MM.1S (cell line): ENCODE measurements at regions not wholly inside any gene's neighbourhood (a gene's known extent, or its start where the extent isn't known, plus 50 kb on each side); places are given as distances from the start of the nearest gene placed in this dataset.

Experiments used
- DNase-seq: peaks from one replicate; pipeline ENCODE4 v3.0.0-alpha.2; 2015
- H2AFZ ChIP-seq: fragments of 300-600 bp; sonication (generic); 2 replicates; pipeline ENCODE4 v1.6.0; 2016; ENCODE audit warnings: antibody characterized with exemption, low read length
- H3F3A ChIP-seq: fragments of 300-600 bp; sonication (generic); 2 replicates; pipeline ENCODE4 v1.6.1; 2016; ENCODE audit warnings: mild to moderate bottlenecking, antibody characterized with exemption, low read length, moderate library complexity, mixed read lengths; ENCODE audit not compliant: insufficient read depth
- H3K27ac ChIP-seq: fragments of 300-600 bp; sonication (generic); 2 replicates; pipeline ENCODE4 v1.5.1; 2016; ENCODE audit warnings: mild to moderate bottlenecking, low read length
- H3K27me3 ChIP-seq: fragments of 300-600 bp; sonication (generic); replicated peaks from 2 replicates; pipeline ENCODE4 v1.6.0; 2016; ENCODE audit warnings: low read length; ENCODE audit not compliant: insufficient read depth
- H3K36me3 ChIP-seq: fragments of 300-600 bp; sonication (generic); replicated peaks from 2 replicates; pipeline ENCODE4 v1.6.1; 2016; ENCODE audit warnings: mild to moderate bottlenecking, low read length, mixed read lengths; ENCODE audit not compliant: insufficient read depth
- H3K4me1 ChIP-seq: fragments of 300-600 bp; sonication (generic); 2 replicates; pipeline ENCODE4 v1.6.1; 2016; ENCODE audit warnings: low read length, mixed read lengths
- H3K4me2 ChIP-seq: fragments of 300-600 bp; sonication (generic); 2 replicates; pipeline ENCODE4 v1.6.0; 2016; ENCODE audit warnings: low read depth, low read length
- H3K4me3 ChIP-seq: fragments of 300-600 bp; sonication (generic); 2 replicates; pipeline ENCODE4 v1.5.1; 2016; ENCODE audit warnings: low read length, mixed read lengths
- H3K79me2 ChIP-seq: fragments of 300-600 bp; sonication (generic); 2 replicates; pipeline ENCODE4 v1.6.1; 2016; ENCODE audit warnings: mixed run types, low read length, mixed read lengths
- H3K9ac ChIP-seq: fragments of 300-600 bp; sonication (generic); 2 replicates; pipeline ENCODE4 v1.6.1; 2016; ENCODE audit warnings: low read length, mixed read lengths
- H3K9me2 ChIP-seq: fragments of 300-600 bp; sonication (generic); replicated peaks from 2 replicates; pipeline ENCODE4 v1.6.1; 2016; ENCODE audit warnings: mild to moderate bottlenecking, low read length, mixed read lengths; ENCODE audit not compliant: insufficient read depth
- H3K9me3 ChIP-seq: fragments of 300-600 bp; sonication (generic); replicated peaks from 2 replicates; pipeline ENCODE4 v1.6.1; 2016; ENCODE audit warnings: mild to moderate bottlenecking, low read length, mixed read lengths; ENCODE audit not compliant: insufficient read depth
- H4K20me1 ChIP-seq: fragments of 300-600 bp; sonication (generic); 2 replicates; pipeline ENCODE4 v1.6.1; 2016; ENCODE audit warnings: mild to moderate bottlenecking, low read length, moderate library complexity, mixed read lengths; ENCODE audit not compliant: insufficient read depth
- EZH2 ChIP-seq: fragments of 300-600 bp; sonication (generic); optimal IDR thresholded peaks from 2 replicates; pipeline ENCODE3; 2017; ENCODE audit warnings: low read depth, mild to moderate bottlenecking, antibody characterized with exemption, low read length, mixed read lengths
- EZH2phosphoT487 ChIP-seq: fragments of 300-600 bp; sonication (generic); IDR thresholded peaks from 2 replicates; pipeline ENCODE4 v1.6.1; 2018; ENCODE audit warnings: antibody characterized with exemption, low read length
- TF ChIP-seq, protein P1 (sequence below): fragments of 300-600 bp; sonication (generic); IDR thresholded peaks from 2 replicates; pipeline ENCODE4 v1.5.1; 2016; ENCODE audit warnings: antibody characterized with exemption, low read length, mixed read lengths

DNA sequence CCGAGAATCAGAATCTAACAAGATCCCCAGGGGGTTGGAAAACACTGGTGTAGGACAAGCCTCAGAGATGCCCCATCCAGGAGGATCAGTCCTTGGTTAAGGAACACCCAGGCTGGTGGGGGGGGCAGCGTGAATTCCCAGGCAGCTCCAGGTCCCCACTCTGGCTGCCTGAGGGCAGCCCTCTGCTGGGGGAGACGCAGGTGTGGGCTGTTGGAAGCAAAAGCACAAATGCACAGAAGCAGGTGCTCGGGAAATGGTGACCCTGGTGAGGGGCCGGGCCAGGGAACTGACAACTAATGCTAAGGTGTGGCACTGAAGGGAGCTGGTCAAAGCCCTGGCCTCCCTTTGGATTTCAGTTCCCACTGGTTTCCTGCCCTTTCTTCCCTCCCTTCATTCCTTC is 140.8 kb upstream of the CDH5 start:
- Histone ChIP-seq H3K27ac (no peak overlapping the region), H3K79me2 (no peaks in the 10 kb centered on the region)

DNA sequence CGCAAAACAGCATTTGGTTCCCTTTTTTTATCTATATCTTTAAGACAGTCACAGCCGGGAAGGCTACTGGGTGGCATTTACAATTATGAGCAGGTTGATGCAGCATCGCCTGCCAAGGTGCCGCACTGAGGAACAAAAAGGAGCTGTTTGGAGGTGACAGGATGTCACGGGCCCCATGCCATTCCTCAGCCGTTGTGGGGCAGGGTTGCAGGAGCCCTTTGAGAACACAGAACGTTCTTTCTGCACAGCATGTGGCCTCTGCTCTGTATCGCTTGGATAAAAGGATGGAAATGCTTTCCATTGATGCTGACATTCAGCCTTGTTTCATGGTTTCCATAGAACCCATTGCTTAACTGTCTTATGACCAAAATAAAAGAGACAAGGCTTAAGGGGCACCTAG is 141.9 kb upstream of the CDH5 start:
- H3K9ac ChIP-seq = no peak overlapping the region
- H3K4me1 ChIP-seq = no peaks in the 10 kb centered on the region
- no peaks in the 10 kb centered on the region for H3K9me2 ChIP-seq
- H3K4me2 ChIP-seq = no peak overlapping the region
- no peak overlapping the region for H3K4me3 ChIP-seq
- no peaks in the 10 kb centered on the region for H3K9me3 ChIP-seq
- H3K36me3 ChIP-seq = no peaks in the 10 kb centered on the region
- H3K79me2 ChIP-seq = no peaks in the 10 kb centered on the region
- no peak overlapping the region for H2AFZ ChIP-seq
- no peaks in the 10 kb centered on the region for H4K20me1 ChIP-seq
- H3F3A ChIP-seq = no peaks in the 10 kb centered on the region
- H3K27me3 ChIP-seq = no peaks in the 10 kb centered on the region
- H3K27ac ChIP-seq = no peak overlapping the region
- TF ChIP-seq EZH2 (no peak), EZH2phosphoT487 (no peak)
- TF ChIP-seq, protein P1, sequence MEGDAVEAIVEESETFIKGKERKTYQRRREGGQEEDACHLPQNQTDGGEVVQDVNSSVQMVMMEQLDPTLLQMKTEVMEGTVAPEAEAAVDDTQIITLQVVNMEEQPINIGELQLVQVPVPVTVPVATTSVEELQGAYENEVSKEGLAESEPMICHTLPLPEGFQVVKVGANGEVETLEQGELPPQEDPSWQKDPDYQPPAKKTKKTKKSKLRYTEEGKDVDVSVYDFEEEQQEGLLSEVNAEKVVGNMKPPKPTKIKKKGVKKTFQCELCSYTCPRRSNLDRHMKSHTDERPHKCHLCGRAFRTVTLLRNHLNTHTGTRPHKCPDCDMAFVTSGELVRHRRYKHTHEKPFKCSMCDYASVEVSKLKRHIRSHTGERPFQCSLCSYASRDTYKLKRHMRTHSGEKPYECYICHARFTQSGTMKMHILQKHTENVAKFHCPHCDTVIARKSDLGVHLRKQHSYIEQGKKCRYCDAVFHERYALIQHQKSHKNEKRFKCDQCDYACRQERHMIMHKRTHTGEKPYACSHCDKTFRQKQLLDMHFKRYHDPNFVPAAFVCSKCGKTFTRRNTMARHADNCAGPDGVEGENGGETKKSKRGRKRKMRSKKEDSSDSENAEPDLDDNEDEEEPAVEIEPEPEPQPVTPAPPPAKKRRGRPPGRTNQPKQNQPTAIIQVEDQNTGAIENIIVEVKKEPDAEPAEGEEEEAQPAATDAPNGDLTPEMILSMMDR = no peak
- DNase-seq = no peak

More for the DNA sequence above, 140.8 kb upstream of the CDH5 start:
- Histone ChIP-seq H2AFZ (no peak overlapping the region), H3K4me3 (no peak overlapping the region), H3K36me3 (no peaks in the 10 kb centered on the region), H3K9me3 (no peaks in the 10 kb centered on the region), H3F3A (no peaks in the 10 kb centered on the region), H3K27me3 (no peaks in the 10 kb centered on the region), H3K4me1 (no peaks in the 10 kb centered on the region), H3K4me2 (no peak overlapping the region), H4K20me1 (no peaks in the 10 kb centered on the region), H3K9me2 (no peaks in the 10 kb centered on the region), H3K9ac (no peak overlapping the region)
- no peak for DNase-seq
- TF ChIP-seq EZH2phosphoT487 (no peak), EZH2 (no peak)
- TF ChIP-seq, protein P1 = no peak

DNA sequence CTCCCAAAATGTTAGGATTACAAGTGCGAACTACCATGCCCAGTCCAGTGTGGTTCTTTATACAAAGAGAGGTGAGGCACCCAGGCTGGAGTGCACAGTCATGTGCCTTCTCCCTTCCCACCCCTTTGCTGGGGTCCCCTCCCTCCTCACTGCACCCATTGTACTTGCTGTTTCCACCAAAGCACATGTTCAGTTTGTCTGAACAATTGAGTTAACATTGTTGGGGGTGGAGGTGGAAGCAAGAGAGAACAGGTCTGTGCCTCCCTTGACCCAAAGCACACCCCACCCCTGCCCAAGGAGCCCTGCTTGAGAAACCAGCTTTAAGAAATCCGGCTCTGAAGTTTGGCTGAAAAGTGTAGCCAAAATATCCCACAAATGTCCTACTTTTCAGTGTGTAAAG is 142.3 kb upstream of the CDH5 start:
- no peak overlapping the region for H3K4me2 ChIP-seq

More for the DNA sequence above, 142.3 kb upstream of the CDH5 start:
- Histone ChIP-seq H3K9me2 (no peaks in the 10 kb centered on the region), H2AFZ (no peak overlapping the region), H3K27me3 (no peaks in the 10 kb centered on the region), H3K9ac (no peak overlapping the region), H3F3A (no peaks in the 10 kb centered on the region), H3K4me1 (no peaks in the 10 kb centered on the region), H4K20me1 (no peaks in the 10 kb centered on the region), H3K27ac (no peak overlapping the region), H3K4me3 (no peak overlapping the region), H3K79me2 (no peaks in the 10 kb centered on the region), H3K36me3 (no peaks in the 10 kb centered on the region), H3K9me3 (no peaks in the 10 kb centered on the region)
- no peak for DNase-seq
- TF ChIP-seq EZH2phosphoT487 = no peak
- no peak for TF ChIP-seq EZH2
- TF ChIP-seq, protein P1 = no peak
